ENCODE measurements at regions not wholly inside any gene's neighbourhood (a gene's known extent, or its start where the extent isn't known, plus 50 kb on each side); places are given as distances from the start of the nearest gene placed in this dataset.
"Not testable (repeated sequence)": the region's sequence is repeated elsewhere in the genome, so short reads cannot be mapped to it uniquely, and the experiment has no call there.

GRCh38 chr4:132396636-132397035 lies 752.5 kb upstream of the PCDH10 start:
- H3K27me3 ChIP-seq, result no peaks in the 10 kb centered on the region
- H3K9me3 ChIP-seq (replicated peaks in 1 of 11), result peaks cover 0 to 17% (median 3%) of the 10 kb centered on the region in 11 experiments; a peak in 7 of 22 replicates
- no peak overlapping the region for H3K27ac ChIP-seq
- TF ChIP-seq Cebpa-rat (IDR thresholded peaks at IDR 0.05), result no peak
- H3K4me3 ChIP-seq, result no peak overlapping the region
- H3K9ac ChIP-seq, result no peak overlapping the region
- H3K4me1 ChIP-seq, result no peaks in the 10 kb centered on the region
- H4K20me1 ChIP-seq, result no peaks in the 10 kb centered on the region
- no peak overlapping the region for H3K4me2 ChIP-seq
- no peaks in the 10 kb centered on the region for H3K36me3 ChIP-seq

GRCh38 chr4:132417220-132417619 lies 731.9 kb upstream of the PCDH10 start:
- Histone ChIP-seq H3K9me3 (replicated peaks in 1 of 11) (peaks cover 41 to 74% (median 60%) of the 10 kb centered on the region in 11 experiments), H3K27me3 (no peaks in the 10 kb centered on the region)

GRCh38 chr4:132427125-132427524 lies 722.0 kb upstream of the PCDH10 start:
- no peaks in the 10 kb centered on the region for H4K20me1 ChIP-seq
- H3K9me3 ChIP-seq (replicated peaks in 1 of 11), result no peaks in the 10 kb centered on the region; a peak in 1 of 22 replicates
- H3K4me2 ChIP-seq, result no peak overlapping the region
- H3K27me3 ChIP-seq, result no peaks in the 10 kb centered on the region
- no peak overlapping the region for H3K4me3 ChIP-seq
- H3K9ac ChIP-seq, result no peak overlapping the region
- no peak for TF ChIP-seq Cebpa-rat (IDR thresholded peaks at IDR 0.05)
- no peaks in the 10 kb centered on the region for H3K36me3 ChIP-seq
- H3K4me1 ChIP-seq, result no peaks in the 10 kb centered on the region
- H3K27ac ChIP-seq, result no peak overlapping the region

More at GRCh38 chr4:132417220-132417619, 731.9 kb upstream of the PCDH10 start:
- no peak overlapping the region for H3K27ac ChIP-seq
- no peaks in the 10 kb centered on the region for H3K4me1 ChIP-seq
- no peak for TF ChIP-seq Cebpa-rat (IDR thresholded peaks at IDR 0.05)
- H3K4me3 ChIP-seq, result no peak overlapping the region
- no peaks in the 10 kb centered on the region for H4K20me1 ChIP-seq
- no peak overlapping the region for H3K9ac ChIP-seq
- no peak overlapping the region for H3K4me2 ChIP-seq
- no peaks in the 10 kb centered on the region for H3K36me3 ChIP-seq

- TF ChIP-seq Cebpa-rat (IDR thresholded peaks at IDR 0.05), result no peak
- H4K20me1 ChIP-seq, result no peaks in the 10 kb centered on the region
- no peak overlapping the region for H3K27ac ChIP-seq
Observed at GRCh38 chr4:132437117-132437516, 712.0 kb upstream of the PCDH10 start.

GRCh38 chr4:132445386-132445785 lies 703.7 kb upstream of the PCDH10 start:
- Histone ChIP-seq H3K9me3 (replicated peaks in 1 of 11) (peaks cover 8 to 29% (median 19%) of the 10 kb centered on the region in 11 experiments; a peak in 19 of 22 replicates), H3K4me2 (no peak overlapping the region), H4K20me1 (no peaks in the 10 kb centered on the region), H3K27ac (no peak overlapping the region), H3K9ac (no peak overlapping the region), H3K36me3 (no peaks in the 10 kb centered on the region), H3K4me1 (no peaks in the 10 kb centered on the region), H3K27me3 (no peaks in the 10 kb centered on the region), H3K4me3 (no peak overlapping the region)
- TF ChIP-seq Cebpa-rat (IDR thresholded peaks at IDR 0.05), result no peak

More at GRCh38 chr4:132437117-132437516, 712.0 kb upstream of the PCDH10 start:
- Histone ChIP-seq H3K4me3 (no peak overlapping the region), H3K4me1 (no peaks in the 10 kb centered on the region), H3K9me3 (replicated peaks in 1 of 11) (no peaks in the 10 kb centered on the region), H3K27me3 (no peaks in the 10 kb centered on the region), H3K9ac (no peak overlapping the region), H3K36me3 (no peaks in the 10 kb centered on the region), H3K4me2 (no peak overlapping the region)

GRCh38 chr4:132457987-132458386 lies 691.1 kb upstream of the PCDH10 start:
- H3K9ac ChIP-seq; H3K4me3 ChIP-seq; H3K9me3 ChIP-seq (replicated peaks in 1 of 11); H3K27ac ChIP-seq; H3K36me3 ChIP-seq; H3K27me3 ChIP-seq; H3K4me2 ChIP-seq; H3K4me1 ChIP-seq; H4K20me1 ChIP-seq: not testable (repeated sequence)

GRCh38 chr4:132479543-132479942 lies 669.6 kb upstream of the PCDH10 start:
- Histone ChIP-seq H3K4me1 (no peaks in the 10 kb centered on the region), H3K27me3 (no peaks in the 10 kb centered on the region), H4K20me1 (no peaks in the 10 kb centered on the region), H3K4me2 (no peak overlapping the region), H3K9me3 (replicated peaks in 1 of 11) (no peaks in the 10 kb centered on the region), H3K27ac (no peak overlapping the region), H3K4me3 (no peak overlapping the region), H3K36me3 (no peaks in the 10 kb centered on the region), H3K9ac (no peak overlapping the region)
- no peak for TF ChIP-seq Cebpa-rat (IDR thresholded peaks at IDR 0.05)

- Histone ChIP-seq H3K4me2 (no peak overlapping the region), H3K4me1 (no peaks in the 10 kb centered on the region), H3K27me3 (no peaks in the 10 kb centered on the region), H3K27ac (no peak overlapping the region), H3K4me3 (no peak overlapping the region), H3K36me3 (no peaks in the 10 kb centered on the region), H3K9me3 (replicated peaks in 1 of 11) (peaks cover 12 to 20% (median 16%) of the 10 kb centered on the region in 11 experiments), H3K9ac (no peak overlapping the region), H4K20me1 (no peaks in the 10 kb centered on the region)
- no peak for TF ChIP-seq Cebpa-rat (IDR thresholded peaks at IDR 0.05)
Observed at GRCh38 chr4:132488555-132488954, 660.5 kb upstream of the PCDH10 start.

- Histone ChIP-seq H3K4me1 (no peaks in the 10 kb centered on the region), H3K4me2 (no peak overlapping the region), H3K27me3 (no peaks in the 10 kb centered on the region), H3K4me3 (no peak overlapping the region), H3K9ac (no peak overlapping the region), H3K9me3 (replicated peaks in 1 of 11) (peaks cover 10 to 14% (median 13%) of the 10 kb centered on the region in 11 experiments), H4K20me1 (no peaks in the 10 kb centered on the region), H3K27ac (no peak overlapping the region), H3K36me3 (no peaks in the 10 kb centered on the region)
- TF ChIP-seq Cebpa-rat (IDR thresholded peaks at IDR 0.05), result no peak
Observed at GRCh38 chr4:132493476-132493875, 655.6 kb upstream of the PCDH10 start.

GRCh38 chr4:132495267-132495812 lies 653.8 kb upstream of the PCDH10 start:
- H3K9ac ChIP-seq; H3K27me3 ChIP-seq; H3K4me1 ChIP-seq; H3K4me3 ChIP-seq; H3K4me2 ChIP-seq; H3K36me3 ChIP-seq; H3K9me3 ChIP-seq (replicated peaks in 1 of 11); H4K20me1 ChIP-seq; H3K27ac ChIP-seq: not testable (repeated sequence)

All from BLaER1 treated with 17β-estradiol and CSF1 and Interleukin-3, amounts not matched to agents 10 nM and 100 nM (cell line).